ENCODE measurements at regions not wholly inside any gene's neighbourhood (a gene's known extent, or its start where the extent isn't known, plus 50 kb on each side); places are given as distances from the start of the nearest gene placed in this dataset.

DNA sequence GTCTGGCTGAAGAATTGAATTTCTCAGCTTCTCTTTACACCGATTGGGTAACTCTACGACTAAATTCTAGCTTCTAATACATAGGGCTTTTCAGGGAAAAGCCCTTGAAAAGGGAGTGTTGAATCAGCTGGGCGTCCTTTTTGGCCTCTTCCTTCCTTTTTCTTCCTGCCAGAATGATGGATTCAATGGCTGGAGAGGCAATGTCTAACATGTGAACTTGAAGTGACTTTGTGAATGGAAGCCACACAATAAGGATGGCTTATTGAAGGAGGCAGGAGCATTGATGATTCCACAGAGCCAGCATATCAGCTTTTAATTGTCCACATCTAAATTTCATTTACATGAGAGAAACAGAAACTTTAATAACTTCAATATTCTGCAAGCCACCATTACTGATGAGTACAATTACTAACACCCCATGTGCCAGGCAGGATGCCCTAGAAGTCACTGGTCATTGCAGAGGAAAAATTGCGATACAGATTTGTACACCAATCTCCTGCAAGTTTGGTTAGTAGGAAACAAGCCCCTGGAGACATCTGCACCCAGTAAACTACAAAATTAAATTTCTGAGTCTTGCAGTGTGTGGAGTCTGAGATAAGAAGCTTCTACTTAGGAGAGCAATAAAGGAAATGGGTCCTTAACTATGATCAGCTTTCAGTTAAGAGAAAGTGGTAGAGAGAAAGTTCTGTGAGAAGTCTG lies 56.1 kb downstream of the STYXL2 start:
- TF ChIP-seq, protein P1, sequence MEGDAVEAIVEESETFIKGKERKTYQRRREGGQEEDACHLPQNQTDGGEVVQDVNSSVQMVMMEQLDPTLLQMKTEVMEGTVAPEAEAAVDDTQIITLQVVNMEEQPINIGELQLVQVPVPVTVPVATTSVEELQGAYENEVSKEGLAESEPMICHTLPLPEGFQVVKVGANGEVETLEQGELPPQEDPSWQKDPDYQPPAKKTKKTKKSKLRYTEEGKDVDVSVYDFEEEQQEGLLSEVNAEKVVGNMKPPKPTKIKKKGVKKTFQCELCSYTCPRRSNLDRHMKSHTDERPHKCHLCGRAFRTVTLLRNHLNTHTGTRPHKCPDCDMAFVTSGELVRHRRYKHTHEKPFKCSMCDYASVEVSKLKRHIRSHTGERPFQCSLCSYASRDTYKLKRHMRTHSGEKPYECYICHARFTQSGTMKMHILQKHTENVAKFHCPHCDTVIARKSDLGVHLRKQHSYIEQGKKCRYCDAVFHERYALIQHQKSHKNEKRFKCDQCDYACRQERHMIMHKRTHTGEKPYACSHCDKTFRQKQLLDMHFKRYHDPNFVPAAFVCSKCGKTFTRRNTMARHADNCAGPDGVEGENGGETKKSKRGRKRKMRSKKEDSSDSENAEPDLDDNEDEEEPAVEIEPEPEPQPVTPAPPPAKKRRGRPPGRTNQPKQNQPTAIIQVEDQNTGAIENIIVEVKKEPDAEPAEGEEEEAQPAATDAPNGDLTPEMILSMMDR (IDR thresholded peaks at IDR 0.05; ENCODE audit: low read depth, low read length): no peak
- no peak for TF ChIP-seq EZH2phosphoT487 (IDR thresholded peaks at IDR 0.05; ENCODE audit: low read depth)

Measured in OCI-LY3 (cell line).